Hepatocyte (in vitro differentiated cells): ENCODE measurements at regions not wholly inside any gene's neighbourhood (a gene's known extent, or its start where the extent isn't known, plus 50 kb on each side); places are given as distances from the start of the nearest gene placed in this dataset.

Experiments used
- EZH2 ChIP-seq: fragments of 200-600 bp; sonication (generic); IDR thresholded peaks from 2 replicates; pipeline ENCODE4 v1.6.1; 2016; ENCODE audit warnings: antibody characterized with exemption, mild to moderate bottlenecking, borderline replicate concordance
- EZH2phosphoT487 ChIP-seq: fragments of 200-600 bp; sonication (generic); IDR thresholded peaks from one replicate; pipeline ENCODE4 v1.6.1; 2018; ENCODE audit warnings: antibody characterized with exemption, mild to moderate bottlenecking, low read depth, moderate library complexity; ENCODE audit not compliant: unreplicated experiment, severe bottlenecking

- TF ChIP-seq EZH2 (no peak), EZH2phosphoT487 (no peak)
Observed at GRCh38 chr4:83723609-83724008, 187.7 kb downstream of the GPAT3 start.
